HCT116 (cell line): ENCODE measurements at regions not wholly inside any gene's neighbourhood (a gene's known extent, or its start where the extent isn't known, plus 50 kb on each side); places are given as distances from the start of the nearest gene placed in this dataset.

Source experiments
- ATAC-seq: fragments of 200-7000 bp; cut with Tn5 transposase; 2 replicates; pipeline ENCODE4 v1.9.1; 2020; ENCODE audit warnings: mild to moderate bottlenecking, moderate library complexity
- BruUV-seq: library from RNA; stranded (reverse); fragments of 400-500 nt; replicated peaks from 2 replicates; lab custom pipeline; 2021; lab: Mats Ljungman, UMichigan
- CTCF ChIA-PET: fragments of 300-600 bp; sonication (Branson Sonifier 250); formaldehyde crosslinking; loops from one replicate; lab custom pipeline; 2021; ENCODE audit warnings: antibody characterized with exemption; lab: Charles Lee
- POLR2A ChIA-PET: fragments of 300-600, 350-600 bp; sonication (Branson Sonifier 250); formaldehyde crosslinking; loops from one replicate; lab custom pipeline; 2021; ENCODE audit warnings: antibody characterized with exemption; lab: Charles Lee
- RAD21 ChIA-PET, 2 experiments: fragments of 300-600 bp; sonication (Branson Sonifier 250); formaldehyde crosslinking; loops; one replicate each; lab custom pipeline; 2023; ENCODE audit warnings: low total read pairs in 2 of 2; ENCODE audit not compliant: uncharacterized antibody in 2 of 2, unreplicated experiment in 2 of 2, low non-redundant PET in 1 of 2; lab: Charles Lee
- DNase-seq: peaks from one replicate; pipeline ENCODE4 v3.0.0-alpha.2; 2010; ENCODE audit warnings: low read depth, low spot score
- H2AFZ ChIP-seq: fragments of 200-600 bp; shearing (Covaris generic), sonication (generic); 2 replicates; pipeline ENCODE4 v1.6.1; 2017; ENCODE audit warnings: low read depth, mixed run types, mixed read lengths, antibody characterized with exemption, low read length; ENCODE audit not compliant: poor library complexity, severe bottlenecking
- H3K27ac ChIP-seq: 2 replicates; pipeline ENCODE4 v1.5.1; 2012; ENCODE audit warnings: low read depth, low read length
- H3K27me3 ChIP-seq: fragments of 200-600 bp; sonication (generic); 2 replicates; pipeline ENCODE4 v1.6.1; 2016; ENCODE audit warnings: mixed run types, low read length, mixed read lengths; ENCODE audit not compliant: insufficient read depth
- H3K36me3 ChIP-seq, 2 experiments: fragments of 200-500 bp in 1 of 2; fragments of 200-600 bp in 1 of 2; sonication (Bioruptor generic) in 1 of 2; sonication (generic) in 1 of 2; 2 replicates each; pipeline versions ENCODE4 v1.5.1 to v1.6.1; 2014 to 2016; ENCODE audit warnings: low read length in 2 of 2, inconsistent platforms in 1 of 2, mixed read lengths in 1 of 2, mixed run types in 1 of 2; ENCODE audit not compliant: insufficient read depth in 2 of 2, control insufficient read depth in 1 of 2
- H3K4me1 ChIP-seq, 2 experiments: fragments of 200-600 bp in 1 of 2; sonication (generic) in 1 of 2; 2 replicates each; pipeline versions ENCODE4 v1.5.1 to v1.6.1; 2012 to 2017; ENCODE audit warnings: low read length in 2 of 2, inconsistent platforms in 1 of 2, mild to moderate bottlenecking in 1 of 2, mixed read lengths in 1 of 2, mixed run types in 1 of 2, moderate library complexity in 1 of 2; ENCODE audit not compliant: insufficient read depth in 2 of 2, control insufficient read depth in 1 of 2
- H3K4me2 ChIP-seq: fragments of 200-600 bp; sonication (generic); 2 replicates; pipeline ENCODE4 v1.6.1; 2017; ENCODE audit warnings: mixed run types, low read length, mixed read lengths
- H3K4me3 ChIP-seq, 2 experiments: fragments of 200-600 bp in 1 of 2; sonication (generic) in 1 of 2; replicated peaks in 1 of 2; 2 replicates each; pipeline ENCODE4 v1.5.1; 2011 to 2016; ENCODE audit warnings: low read length in 2 of 2, control low read depth in 1 of 2, low read depth in 1 of 2, mild to moderate bottlenecking in 1 of 2, mixed read lengths in 1 of 2, mixed run types in 1 of 2
- H3K79me2 ChIP-seq: fragments of 200-600 bp; sonication (generic); 2 replicates; pipeline ENCODE4 v1.6.1; 2017; ENCODE audit warnings: mild to moderate bottlenecking, mixed run types, low read length, moderate library complexity, mixed read lengths; ENCODE audit not compliant: insufficient read depth
- H3K9ac ChIP-seq: fragments of 200-600 bp; sonication (generic); 2 replicates; pipeline ENCODE4 v1.6.1; 2016; ENCODE audit warnings: low read length, mixed read lengths
- H3K9me2 ChIP-seq: fragments of 200-600 bp; sonication (generic), shearing (Covaris generic); 2 replicates; pipeline ENCODE4 v1.6.1; 2017; ENCODE audit warnings: mixed run types, mild to moderate bottlenecking, moderate library complexity; ENCODE audit not compliant: insufficient read depth
- H3K9me3 ChIP-seq, 2 experiments: fragments of 200-500 bp in 1 of 2; fragments of 200-600 bp in 1 of 2; sonication (Bioruptor generic) in 1 of 2; sonication (generic) in 1 of 2; 2 replicates each; pipeline ENCODE4 v1.6.1; 2014 to 2017; ENCODE audit warnings: low read length in 2 of 2, mixed read lengths in 2 of 2, inconsistent platforms in 1 of 2, low read depth in 1 of 2, mild to moderate bottlenecking in 1 of 2, mixed run types in 1 of 2, moderate library complexity in 1 of 2; ENCODE audit not compliant: control insufficient read depth in 1 of 2, insufficient read depth in 1 of 2
- H4K20me1 ChIP-seq: fragments of 200-600 bp; sonication (generic), shearing (Covaris generic); 2 replicates; pipeline ENCODE4 v1.6.1; 2017; ENCODE audit warnings: mixed run types, mild to moderate bottlenecking, moderate library complexity; ENCODE audit not compliant: insufficient read depth
- POLR2AphosphoS5 ChIP-seq: IDR thresholded peaks from 2 replicates; pipeline ENCODE4 v1.6.1; 2011; ENCODE audit warnings: mild to moderate bottlenecking, low read depth, low read length, moderate library complexity
- ZNF274 ChIP-seq: fragments of 200-500 bp; sonication (Bioruptor generic); IDR thresholded peaks from 2 replicates; pipeline ENCODE4 v1.6.1; 2014; ENCODE audit warnings: mild to moderate bottlenecking, low read depth, low read length, inconsistent platforms
- intact Hi-C: fragments of 100-400 bp; cut with micrococcal nuclease; formaldehyde crosslinking; loops from 2 replicates; pipeline ENCODE4 v1.10.0; 2022
- TF ChIP-seq, protein P1 (sequence below): IDR thresholded peaks from 2 replicates; pipeline ENCODE4 v1.6.1; 2011; ENCODE audit warnings: mild to moderate bottlenecking, low read length, moderate library complexity; ENCODE audit not compliant: insufficient replicate concordance; ENCODE audit errors: extremely low read depth
- TF ChIP-seq, protein P2 (sequence below), 3 experiments: fragments of 200-600 bp in 1 of 3; sonication (generic) in 1 of 3; IDR thresholded peaks in 2 of 3; conservative IDR thresholded peaks in 1 of 3; 2 replicates each; pipeline ENCODE4 v1.5.1; 2012 to 2017; ENCODE audit warnings: low read depth in 2 of 3, low read length in 2 of 3, antibody characterized with exemption in 1 of 3, borderline replicate concordance in 1 of 3, control low read depth in 1 of 3, mild to moderate bottlenecking in 1 of 3, mixed read lengths in 1 of 3, mixed run types in 1 of 3, moderate library complexity in 1 of 3; ENCODE audit not compliant: insufficient read depth in 1 of 3

DNA sequence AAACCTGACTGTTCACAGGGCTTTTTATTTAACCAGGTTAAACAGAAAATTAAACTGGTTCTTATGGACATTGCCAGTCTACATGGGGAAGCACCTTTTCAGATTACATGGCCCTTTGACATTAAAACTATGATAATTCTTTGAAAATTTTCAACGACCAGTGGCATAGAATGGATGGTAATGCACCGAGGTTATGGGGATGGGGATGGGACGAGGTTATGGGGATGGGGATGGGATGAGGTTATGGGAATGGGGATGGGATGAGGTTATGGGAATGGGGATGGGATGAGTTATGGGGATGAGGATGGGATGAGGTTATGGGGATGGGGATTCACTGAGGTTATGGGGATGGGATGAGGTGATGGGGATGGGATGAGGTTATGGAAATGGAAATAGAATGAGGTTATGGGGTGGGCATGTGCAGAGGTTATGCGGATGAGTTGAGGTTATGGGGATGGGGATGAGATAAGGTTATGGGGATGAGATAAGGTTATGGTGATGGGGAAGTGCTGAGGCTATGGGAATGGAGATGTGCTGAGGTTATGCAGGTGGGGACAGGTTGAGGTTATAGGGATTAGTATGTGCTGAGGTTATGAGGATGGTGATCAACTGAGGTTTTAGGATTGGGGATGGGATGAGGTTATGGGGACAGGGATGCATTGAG, 541.9 kb downstream of the CDH26 start:
- H2AFZ ChIP-seq = no peak overlapping the region
- CTCF ChIA-PET = no interaction called here
- H3K9me2 ChIP-seq = no peaks in the 10 kb centered on the region
- no peaks in the 10 kb centered on the region for H3K27me3 ChIP-seq
- no peak overlapping the region for H3K4me2 ChIP-seq
- no peak for TF ChIP-seq POLR2AphosphoS5
- TF ChIP-seq, protein P1, sequence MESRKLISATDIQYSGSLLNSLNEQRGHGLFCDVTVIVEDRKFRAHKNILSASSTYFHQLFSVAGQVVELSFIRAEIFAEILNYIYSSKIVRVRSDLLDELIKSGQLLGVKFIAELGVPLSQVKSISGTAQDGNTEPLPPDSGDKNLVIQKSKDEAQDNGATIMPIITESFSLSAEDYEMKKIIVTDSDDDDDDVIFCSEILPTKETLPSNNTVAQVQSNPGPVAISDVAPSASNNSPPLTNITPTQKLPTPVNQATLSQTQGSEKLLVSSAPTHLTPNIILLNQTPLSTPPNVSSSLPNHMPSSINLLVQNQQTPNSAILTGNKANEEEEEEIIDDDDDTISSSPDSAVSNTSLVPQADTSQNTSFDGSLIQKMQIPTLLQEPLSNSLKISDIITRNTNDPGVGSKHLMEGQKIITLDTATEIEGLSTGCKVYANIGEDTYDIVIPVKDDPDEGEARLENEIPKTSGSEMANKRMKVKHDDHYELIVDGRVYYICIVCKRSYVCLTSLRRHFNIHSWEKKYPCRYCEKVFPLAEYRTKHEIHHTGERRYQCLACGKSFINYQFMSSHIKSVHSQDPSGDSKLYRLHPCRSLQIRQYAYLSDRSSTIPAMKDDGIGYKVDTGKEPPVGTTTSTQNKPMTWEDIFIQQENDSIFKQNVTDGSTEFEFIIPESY = no peak
- TF ChIP-seq, protein P2, sequence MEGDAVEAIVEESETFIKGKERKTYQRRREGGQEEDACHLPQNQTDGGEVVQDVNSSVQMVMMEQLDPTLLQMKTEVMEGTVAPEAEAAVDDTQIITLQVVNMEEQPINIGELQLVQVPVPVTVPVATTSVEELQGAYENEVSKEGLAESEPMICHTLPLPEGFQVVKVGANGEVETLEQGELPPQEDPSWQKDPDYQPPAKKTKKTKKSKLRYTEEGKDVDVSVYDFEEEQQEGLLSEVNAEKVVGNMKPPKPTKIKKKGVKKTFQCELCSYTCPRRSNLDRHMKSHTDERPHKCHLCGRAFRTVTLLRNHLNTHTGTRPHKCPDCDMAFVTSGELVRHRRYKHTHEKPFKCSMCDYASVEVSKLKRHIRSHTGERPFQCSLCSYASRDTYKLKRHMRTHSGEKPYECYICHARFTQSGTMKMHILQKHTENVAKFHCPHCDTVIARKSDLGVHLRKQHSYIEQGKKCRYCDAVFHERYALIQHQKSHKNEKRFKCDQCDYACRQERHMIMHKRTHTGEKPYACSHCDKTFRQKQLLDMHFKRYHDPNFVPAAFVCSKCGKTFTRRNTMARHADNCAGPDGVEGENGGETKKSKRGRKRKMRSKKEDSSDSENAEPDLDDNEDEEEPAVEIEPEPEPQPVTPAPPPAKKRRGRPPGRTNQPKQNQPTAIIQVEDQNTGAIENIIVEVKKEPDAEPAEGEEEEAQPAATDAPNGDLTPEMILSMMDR (IDR thresholded peaks at IDR 0.05 in 2 of 3, conservative IDR thresholded peaks at IDR 0.05 in 1 of 3; ENCODE audit: borderline replicate concordance in 1 of 3, insufficient read depth in 1 of 3, low read depth in 2 of 3, low read length in 2 of 3) = no peak
- no peak for TF ChIP-seq ZNF274
- TF ChIP-seq, all 23 proteins: peak for 0
- H3K4me1 ChIP-seq = no peaks in the 10 kb centered on the region
- peaks cover 3 to 33% of the 10 kb centered on the region in 2 experiments; a peak in 2 of 4 replicates for H3K9me3 ChIP-seq
- no TSS peak for BruUV-seq
- no peak overlapping the region for H3K9ac ChIP-seq
- H3K79me2 ChIP-seq = no peaks in the 10 kb centered on the region
- RAD21 ChIA-PET = no interaction called here
- H4K20me1 ChIP-seq = no peaks in the 10 kb centered on the region
- no peak overlapping the region for H3K4me3 ChIP-seq
- intact Hi-C loops = no loop called here
- DNase-seq (no peak), ATAC-seq (no peak)
- no peak overlapping the region for H3K27ac ChIP-seq
- POLR2A ChIA-PET = no interaction called here
- no peaks in the 10 kb centered on the region for H3K36me3 ChIP-seq
